ENCODE measurements at regions not wholly inside any gene's neighbourhood (a gene's known extent, or its start where the extent isn't known, plus 50 kb on each side); places are given as distances from the start of the nearest gene placed in this dataset.

- Histone ChIP-seq H3K9me3 (ENCODE audit: control insufficient read depth, low read length) (no peaks in the 10 kb centered on the region), H2BK15ac (ENCODE audit: low read depth, poor library complexity, severe bottlenecking) (no peak overlapping the region), H3K4ac (ENCODE audit: low read depth in 1 of 2, low read length in 2 of 2) (no peak overlapping the region), H3K4me1 (ENCODE audit: control insufficient read depth, insufficient read depth, low read depth, low read length) (no peaks in the 10 kb centered on the region), H3K14ac (ENCODE audit: low read length in 2 of 2) (no peak overlapping the region), H3K18ac (ENCODE audit: low read depth in 1 of 2, low read length in 2 of 2) (no peak overlapping the region), H2BK12ac (ENCODE audit: low read length in 2 of 2) (no peak overlapping the region), H2AK5ac (ENCODE audit: low read length, severe bottlenecking) (no peak overlapping the region), H2AFZ (ENCODE audit: low read depth, low read length) (no peak overlapping the region), H3K27me3 (ENCODE audit: control insufficient read depth in 1 of 2, insufficient read depth in 1 of 2, low read length in 2 of 2) (no peaks in the 10 kb centered on the region), H3K9ac (ENCODE audit: low read length) (no peak overlapping the region), H3K4me2 (ENCODE audit: low read length, poor library complexity, severe bottlenecking) (no peak overlapping the region), H3K36me3 (ENCODE audit: control insufficient read depth in 1 of 2, insufficient read depth in 2 of 2, low read depth in 1 of 2, low read length in 2 of 2) (no peaks in the 10 kb centered on the region), H3K4me3 (ENCODE audit: insufficient read depth in 1 of 2, low read depth in 1 of 2, low read length in 2 of 2) (no peak overlapping the region), H2BK120ac (ENCODE audit: low read depth, low read length) (no peak overlapping the region), H4K8ac (ENCODE audit: low read length) (no peak overlapping the region), H3K23ac (ENCODE audit: low read length in 2 of 2) (no peak overlapping the region), H4K91ac (ENCODE audit: low read length) (no peak overlapping the region), H3K79me1 (replicated peaks; ENCODE audit: low read length, poor library complexity, severe bottlenecking) (no peaks in the 10 kb centered on the region), H3K27ac (ENCODE audit: low read length, poor library complexity, severe bottlenecking) (no peak overlapping the region), H2BK5ac (ENCODE audit: low read depth, low read length, poor library complexity, severe bottlenecking) (no peak overlapping the region)
- DNase-seq: no peak
- 47% methylated on average over 2 of the region's 2 CpGs for WGBS
These were observed 167.9 kb downstream of the TMEM182 start for GRCh38 chr2:102929721-102930120.

GRCh38 chr2:102932501-102932900 lies 170.7 kb downstream of the TMEM182 start:
- no peak overlapping the region for H3K4me2 ChIP-seq (ENCODE audit: low read length, poor library complexity, severe bottlenecking)
- no peak for DNase-seq
- H3K36me3 ChIP-seq (ENCODE audit: control insufficient read depth in 1 of 2, insufficient read depth in 2 of 2, low read depth in 1 of 2, low read length in 2 of 2): no peaks in the 10 kb centered on the region
- H3K9me3 ChIP-seq (ENCODE audit: control insufficient read depth, low read length): no peaks in the 10 kb centered on the region
- no peaks in the 10 kb centered on the region for H3K27me3 ChIP-seq (ENCODE audit: control insufficient read depth in 1 of 2, insufficient read depth in 1 of 2, low read length in 2 of 2)
- H4K91ac ChIP-seq (ENCODE audit: low read length): no peak overlapping the region
- H4K8ac ChIP-seq (ENCODE audit: low read length): no peak overlapping the region
- no peak overlapping the region for H2BK12ac ChIP-seq (ENCODE audit: low read length in 2 of 2)
- no peak overlapping the region for H2BK15ac ChIP-seq (ENCODE audit: low read depth, poor library complexity, severe bottlenecking)
- no peak overlapping the region for H3K9ac ChIP-seq (ENCODE audit: low read length)
- H3K4me1 ChIP-seq (ENCODE audit: control insufficient read depth, insufficient read depth, low read depth, low read length): no peaks in the 10 kb centered on the region
- H3K4me3 ChIP-seq (ENCODE audit: insufficient read depth in 1 of 2, low read depth in 1 of 2, low read length in 2 of 2): no peak overlapping the region
- WGBS: 70% methylated on average over 6 of the region's 6 CpGs
- H2BK120ac ChIP-seq (ENCODE audit: low read depth, low read length): no peak overlapping the region
- no peak overlapping the region for H2BK5ac ChIP-seq (ENCODE audit: low read depth, low read length, poor library complexity, severe bottlenecking)
- H3K18ac ChIP-seq (ENCODE audit: low read depth in 1 of 2, low read length in 2 of 2): no peak overlapping the region
- no peak overlapping the region for H3K14ac ChIP-seq (ENCODE audit: low read length in 2 of 2)
- H3K27ac ChIP-seq (ENCODE audit: low read length, poor library complexity, severe bottlenecking): no peak overlapping the region
- no peak overlapping the region for H2AK5ac ChIP-seq (ENCODE audit: low read length, severe bottlenecking)
- no peak overlapping the region for H3K4ac ChIP-seq (ENCODE audit: low read depth in 1 of 2, low read length in 2 of 2)
- H3K23ac ChIP-seq (ENCODE audit: low read length in 2 of 2): no peak overlapping the region
- H2AFZ ChIP-seq (ENCODE audit: low read depth, low read length): no peak overlapping the region
- H3K79me1 ChIP-seq (replicated peaks; ENCODE audit: low read length, poor library complexity, severe bottlenecking): no peaks in the 10 kb centered on the region

GRCh38 chr2:102939207-102939606 lies 177.4 kb downstream of the TMEM182 start:
- Histone ChIP-seq H2BK5ac (ENCODE audit: low read depth, low read length, poor library complexity, severe bottlenecking) (no peak overlapping the region), H3K4me3 (ENCODE audit: insufficient read depth in 1 of 2, low read depth in 1 of 2, low read length in 2 of 2) (no peak overlapping the region), H3K23ac (ENCODE audit: low read length in 2 of 2) (no peak overlapping the region), H2AFZ (ENCODE audit: low read depth, low read length) (no peak overlapping the region), H3K27me3 (ENCODE audit: control insufficient read depth in 1 of 2, insufficient read depth in 1 of 2, low read length in 2 of 2) (no peaks in the 10 kb centered on the region), H2BK120ac (ENCODE audit: low read depth, low read length) (no peak overlapping the region), H2BK15ac (ENCODE audit: low read depth, poor library complexity, severe bottlenecking) (no peak overlapping the region), H3K9me3 (ENCODE audit: control insufficient read depth, low read length) (peaks cover 15% of the 10 kb centered on the region), H3K27ac (ENCODE audit: low read length, poor library complexity, severe bottlenecking) (no peak overlapping the region), H3K36me3 (ENCODE audit: control insufficient read depth in 1 of 2, insufficient read depth in 2 of 2, low read depth in 1 of 2, low read length in 2 of 2) (no peaks in the 10 kb centered on the region), H3K14ac (ENCODE audit: low read length in 2 of 2) (no peak overlapping the region), H3K79me1 (replicated peaks; ENCODE audit: low read length, poor library complexity, severe bottlenecking) (no peaks in the 10 kb centered on the region), H3K4ac (ENCODE audit: low read depth in 1 of 2, low read length in 2 of 2) (no peak overlapping the region), H4K8ac (ENCODE audit: low read length) (no peak overlapping the region), H3K9ac (ENCODE audit: low read length) (no peak overlapping the region), H3K18ac (ENCODE audit: low read depth in 1 of 2, low read length in 2 of 2) (no peak overlapping the region), H2BK12ac (ENCODE audit: low read length in 2 of 2) (no peak overlapping the region), H4K91ac (ENCODE audit: low read length) (no peak overlapping the region), H2AK5ac (ENCODE audit: low read length, severe bottlenecking) (no peak overlapping the region), H3K4me1 (ENCODE audit: control insufficient read depth, insufficient read depth, low read depth, low read length) (no peaks in the 10 kb centered on the region), H3K4me2 (ENCODE audit: low read length, poor library complexity, severe bottlenecking) (no peak overlapping the region)
- WGBS: no CpG with 5 or more reads among the region's 1 CpG
- DNase-seq: no peak

GRCh38 chr2:102940684-102941083 lies 178.9 kb downstream of the TMEM182 start:
- H3K9ac ChIP-seq (ENCODE audit: low read length): no peak overlapping the region
- WGBS: no CpG with 5 or more reads among the region's 3 CpGs
- H2BK120ac ChIP-seq (ENCODE audit: low read depth, low read length): no peak overlapping the region
- H3K4me1 ChIP-seq (ENCODE audit: control insufficient read depth, insufficient read depth, low read depth, low read length): no peaks in the 10 kb centered on the region
- H2BK12ac ChIP-seq (ENCODE audit: low read length in 2 of 2): no peak overlapping the region
- H2AFZ ChIP-seq (ENCODE audit: low read depth, low read length): no peak overlapping the region
- no peak overlapping the region for H3K4me3 ChIP-seq (ENCODE audit: insufficient read depth in 1 of 2, low read depth in 1 of 2, low read length in 2 of 2)
- H3K14ac ChIP-seq (ENCODE audit: low read length in 2 of 2): no peak overlapping the region
- no peaks in the 10 kb centered on the region for H3K79me1 ChIP-seq (replicated peaks; ENCODE audit: low read length, poor library complexity, severe bottlenecking)
- H4K8ac ChIP-seq (ENCODE audit: low read length): no peak overlapping the region
- no peaks in the 10 kb centered on the region for H3K36me3 ChIP-seq (ENCODE audit: control insufficient read depth in 1 of 2, insufficient read depth in 2 of 2, low read depth in 1 of 2, low read length in 2 of 2)
- H2AK5ac ChIP-seq (ENCODE audit: low read length, severe bottlenecking): no peak overlapping the region
- no peak overlapping the region for H2BK5ac ChIP-seq (ENCODE audit: low read depth, low read length, poor library complexity, severe bottlenecking)
- no peak overlapping the region for H4K91ac ChIP-seq (ENCODE audit: low read length)
- no peak overlapping the region for H3K18ac ChIP-seq (ENCODE audit: low read depth in 1 of 2, low read length in 2 of 2)
- H3K27me3 ChIP-seq (ENCODE audit: control insufficient read depth in 1 of 2, insufficient read depth in 1 of 2, low read length in 2 of 2): no peaks in the 10 kb centered on the region
- no peak overlapping the region for H2BK15ac ChIP-seq (ENCODE audit: low read depth, poor library complexity, severe bottlenecking)
- H3K4me2 ChIP-seq (ENCODE audit: low read length, poor library complexity, severe bottlenecking): no peak overlapping the region
- no peak overlapping the region for H3K4ac ChIP-seq (ENCODE audit: low read depth in 1 of 2, low read length in 2 of 2)
- peaks cover 15% of the 10 kb centered on the region for H3K9me3 ChIP-seq (ENCODE audit: control insufficient read depth, low read length)
- H3K27ac ChIP-seq (ENCODE audit: low read length, poor library complexity, severe bottlenecking): no peak overlapping the region
- no peak overlapping the region for H3K23ac ChIP-seq (ENCODE audit: low read length in 2 of 2)
- DNase-seq: no peak
